ENCODE measurements at regions not wholly inside any gene's neighbourhood (a gene's known extent, or its start where the extent isn't known, plus 50 kb on each side); places are given as distances from the start of the nearest gene placed in this dataset.
A peak's percentile ranks its signal among the peaks of the same experiment; 100 is the strongest.

DNA sequence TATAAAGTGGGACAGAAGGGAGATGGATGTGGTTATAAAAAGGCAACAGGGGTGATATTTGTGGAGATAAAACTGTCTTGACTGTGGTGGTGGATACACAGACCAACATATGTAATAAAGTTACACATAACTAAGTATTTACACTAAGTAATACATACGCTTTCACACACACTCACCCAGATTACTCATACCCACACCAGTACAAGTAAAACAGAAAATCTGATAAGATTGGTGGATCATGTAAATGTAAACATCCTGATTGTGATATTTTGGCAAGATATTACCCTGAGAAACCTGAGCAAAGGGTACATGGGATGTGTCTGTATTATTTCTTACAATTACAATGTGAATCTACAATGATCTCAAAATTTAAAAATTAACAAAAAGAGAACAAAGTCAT is 53.3 kb upstream of the SLIT3 start:
- no peak for DNase-seq (ENCODE audit: low spot score)

DNA sequence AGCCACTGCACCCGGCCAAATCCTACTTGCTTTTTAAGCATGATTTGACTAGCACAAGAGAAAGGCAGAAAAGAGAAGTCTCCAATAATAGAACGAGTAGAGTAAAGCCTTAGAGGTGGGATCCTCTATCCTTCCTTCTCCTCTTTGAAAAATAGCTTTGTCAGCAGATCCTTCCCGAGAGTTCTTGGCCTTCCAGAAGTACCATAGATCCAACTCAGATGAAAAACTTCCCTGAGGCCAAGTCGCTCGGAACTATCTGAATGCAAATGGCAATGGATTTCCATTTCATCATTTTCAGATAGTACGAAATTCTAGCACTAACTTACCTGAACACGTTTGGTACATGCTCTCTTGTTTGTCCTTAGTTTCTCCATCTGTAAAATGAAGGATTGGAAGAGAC is 52.0 kb upstream of the SLIT3 start:
- DNase-seq (ENCODE audit: low spot score) = no peak

GRCh38 chr5:169351721-169352120 is 50.8 kb upstream of the SLIT3 start:
- no peak for DNase-seq (ENCODE audit: low spot score)

- DNase-seq (ENCODE audit: low spot score) = peak; percentile 19
Observed at GRCh38 chr5:169350759-169351240, 49.9 kb upstream of the SLIT3 start.
